MCF 10A (cell line): ENCODE measurements at regions not wholly inside any gene's neighbourhood (a gene's known extent, or its start where the extent isn't known, plus 50 kb on each side); places are given as distances from the start of the nearest gene placed in this dataset.

Experiments
- BruUV-seq: library from RNA; stranded (reverse); fragments of 400-500 nt; replicated peaks from 2 replicates; lab custom pipeline; 2021; lab: Mats Ljungman, UMichigan
- CTCF ChIA-PET: fragments of 300-600 bp; sonication (Branson Sonifier 250); formaldehyde crosslinking; extraction: SDS; loops from one replicate; lab custom pipeline; 2021; ENCODE audit warnings: antibody characterized with exemption, inconsistent platforms; lab: Yijun Ruan, JAX
- POLR2A ChIA-PET: fragments of 300-600, 350-650 bp; sonication (Branson Sonifier 250); formaldehyde crosslinking; extraction: SDS; loops from one replicate; lab custom pipeline; 2020; ENCODE audit warnings: antibody characterized with exemption, inconsistent platforms; lab: Yijun Ruan, JAX
- DNase-seq: peaks from one replicate; pipeline ENCODE4 v3.0.0-alpha.2; 2018; ENCODE audit not compliant: unreplicated experiment
- H3K27ac Mint-ChIP-seq: one replicate; pipeline ENCODE4 v1.8.0; 2022; ENCODE audit warnings: mild to moderate bottlenecking, low read depth, mixed read lengths; ENCODE audit not compliant: unreplicated experiment
- H3K27me3 Mint-ChIP-seq: one replicate; pipeline ENCODE4 v1.8.0; 2022; ENCODE audit warnings: mixed read lengths; ENCODE audit not compliant: insufficient read depth, unreplicated experiment
- H3K36me3 Mint-ChIP-seq: one replicate; pipeline ENCODE4 v1.8.0; 2022; ENCODE audit warnings: mild to moderate bottlenecking, moderate library complexity, mixed read lengths; ENCODE audit not compliant: insufficient read depth, unreplicated experiment
- H3K4me1 Mint-ChIP-seq: one replicate; pipeline ENCODE4 v1.8.0; 2022; ENCODE audit warnings: mixed read lengths; ENCODE audit not compliant: insufficient read depth, unreplicated experiment
- H3K4me3 Mint-ChIP-seq: one replicate; pipeline ENCODE4 v1.8.0; 2022; ENCODE audit warnings: mild to moderate bottlenecking, moderate library complexity, mixed read lengths; ENCODE audit not compliant: unreplicated experiment
- H3K9me3 Mint-ChIP-seq: one replicate; pipeline ENCODE4 v1.8.0; 2022; ENCODE audit warnings: mixed read lengths; ENCODE audit not compliant: unreplicated experiment
- intact Hi-C: fragments of 100-400 bp; cut with micrococcal nuclease; formaldehyde crosslinking; loops from 2 replicates; pipeline ENCODE4 v1.14.1; 2022
- TF ChIP-seq, protein P1 (sequence below): fragments of 200-600 bp; IDR thresholded peaks from one replicate; pipeline ENCODE4 v1.8.0; 2022; ENCODE audit warnings: antibody characterized with exemption, mild to moderate bottlenecking; ENCODE audit not compliant: unreplicated experiment

- H3K9me3 Mint-ChIP-seq, result no peaks in the 10 kb centered on the region
- POLR2A ChIA-PET, result no interaction called here
- H3K27ac Mint-ChIP-seq, result no peak overlapping the region
- TF ChIP-seq, protein P1, sequence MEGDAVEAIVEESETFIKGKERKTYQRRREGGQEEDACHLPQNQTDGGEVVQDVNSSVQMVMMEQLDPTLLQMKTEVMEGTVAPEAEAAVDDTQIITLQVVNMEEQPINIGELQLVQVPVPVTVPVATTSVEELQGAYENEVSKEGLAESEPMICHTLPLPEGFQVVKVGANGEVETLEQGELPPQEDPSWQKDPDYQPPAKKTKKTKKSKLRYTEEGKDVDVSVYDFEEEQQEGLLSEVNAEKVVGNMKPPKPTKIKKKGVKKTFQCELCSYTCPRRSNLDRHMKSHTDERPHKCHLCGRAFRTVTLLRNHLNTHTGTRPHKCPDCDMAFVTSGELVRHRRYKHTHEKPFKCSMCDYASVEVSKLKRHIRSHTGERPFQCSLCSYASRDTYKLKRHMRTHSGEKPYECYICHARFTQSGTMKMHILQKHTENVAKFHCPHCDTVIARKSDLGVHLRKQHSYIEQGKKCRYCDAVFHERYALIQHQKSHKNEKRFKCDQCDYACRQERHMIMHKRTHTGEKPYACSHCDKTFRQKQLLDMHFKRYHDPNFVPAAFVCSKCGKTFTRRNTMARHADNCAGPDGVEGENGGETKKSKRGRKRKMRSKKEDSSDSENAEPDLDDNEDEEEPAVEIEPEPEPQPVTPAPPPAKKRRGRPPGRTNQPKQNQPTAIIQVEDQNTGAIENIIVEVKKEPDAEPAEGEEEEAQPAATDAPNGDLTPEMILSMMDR, result no peak
- H3K4me1 Mint-ChIP-seq, result no peaks in the 10 kb centered on the region
- H3K36me3 Mint-ChIP-seq, result no peaks in the 10 kb centered on the region
- no peak overlapping the region for H3K4me3 Mint-ChIP-seq
- intact Hi-C loops, result no loop called here
- CTCF ChIA-PET, result no interaction called here
- DNase-seq, result no peak
- H3K27me3 Mint-ChIP-seq, result no peaks in the 10 kb centered on the region
- BruUV-seq, result no TSS peak
These were observed 490.1 kb upstream of the MPDZ start for GRCh38 chr9:13769641-13770040.

- BruUV-seq, result no TSS peak
- Mint-ChIP-seq H3K4me1 (no peaks in the 10 kb centered on the region), H3K36me3 (no peaks in the 10 kb centered on the region), H3K4me3 (no peak overlapping the region), H3K9me3 (no peaks in the 10 kb centered on the region), H3K27ac (no peak overlapping the region), H3K27me3 (no peaks in the 10 kb centered on the region)
- ChIA-PET CTCF (interaction anchor here (1.4 kb wide), 1 partner anchor 10 kb away, joined by 4 read pairs; no protein-coding TSS in a partner anchor), POLR2A (no interaction called here)
- intact Hi-C loops, result no loop called here
- TF ChIP-seq, protein P1, result no peak
- DNase-seq, result no peak
These were observed 489.5 kb upstream of the MPDZ start for GRCh38 chr9:13769006-13769405.

DNA sequence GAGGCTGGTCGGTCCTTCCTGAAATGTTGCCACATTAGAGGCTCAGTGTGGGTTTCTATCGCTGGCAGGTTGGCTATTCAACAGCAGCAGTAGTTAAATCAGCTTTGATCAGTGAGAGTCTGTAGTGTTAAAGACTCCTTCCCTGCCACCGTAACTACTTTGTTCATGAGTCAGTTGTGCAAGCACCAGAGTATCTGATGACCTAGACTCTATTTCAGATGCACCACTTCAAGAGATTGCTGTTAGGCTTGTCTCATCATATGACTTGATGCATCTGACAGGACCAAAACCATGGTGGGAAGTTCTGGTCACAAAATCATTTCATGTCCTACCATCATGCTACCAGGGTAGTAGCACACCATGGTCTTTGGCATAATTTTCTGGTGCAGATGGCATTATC, 482.7 kb upstream of the MPDZ start:
- Mint-ChIP-seq H3K36me3 (no peaks in the 10 kb centered on the region), H3K27ac (no peak overlapping the region), H3K27me3 (no peaks in the 10 kb centered on the region), H3K4me3 (no peak overlapping the region), H3K9me3 (no peaks in the 10 kb centered on the region), H3K4me1 (no peaks in the 10 kb centered on the region)
- BruUV-seq, result no TSS peak
- intact Hi-C loops, result no loop called here
- ChIA-PET POLR2A (interaction anchor here (0.6 kb wide), 1 partner anchor 65 kb away, joined by 3 read pairs; no protein-coding TSS in a partner anchor), CTCF (no interaction called here)
- TF ChIP-seq, protein P1, result no peak
- no peak for DNase-seq

GRCh38 chr9:13759551-13759950, 480.1 kb upstream of the MPDZ start:
- POLR2A ChIA-PET, result no interaction called here
- no TSS peak for BruUV-seq
- Mint-ChIP-seq H3K9me3 (no peaks in the 10 kb centered on the region), H3K4me3 (no peak overlapping the region), H3K36me3 (no peaks in the 10 kb centered on the region), H3K4me1 (no peaks in the 10 kb centered on the region), H3K27ac (no peak overlapping the region), H3K27me3 (no peaks in the 10 kb centered on the region)
- no peak for DNase-seq
- intact Hi-C loops, result no loop called here
- TF ChIP-seq, protein P1, result no peak
- CTCF ChIA-PET, result interaction anchor here (0.5 to 1.2 kb wide), 2 partner anchors 9 to 108 kb away, joined by 3 to 4 read pairs; no protein-coding TSS in a partner anchor
